ENCODE measurements at regions not wholly inside any gene's neighbourhood (a gene's known extent, or its start where the extent isn't known, plus 50 kb on each side); places are given as distances from the start of the nearest gene placed in this dataset.

GRCh38 chr12:100675432-100675831 lies 101.9 kb downstream of the GAS2L3 start:
- DNase-seq (no peak), ATAC-seq (no peak)
- no peaks in the 10 kb centered on the region for H3K9me3 Mint-ChIP-seq
- H3K4me1 Mint-ChIP-seq: no peaks in the 10 kb centered on the region
- no peak overlapping the region for H3K4me3 Mint-ChIP-seq
- H3K27ac Mint-ChIP-seq: no peak overlapping the region
- H3K27me3 Mint-ChIP-seq: peaks cover 45% of the 10 kb centered on the region

GRCh38 chr12:100681074-100681473 lies 107.6 kb downstream of the GAS2L3 start:
- Mint-ChIP-seq H3K4me1 (no peaks in the 10 kb centered on the region), H3K4me3 (no peak overlapping the region), H3K27me3 (peaks cover 17% of the 10 kb centered on the region), H3K9me3 (peaks cover 9 to 14% of the 10 kb centered on the region in 2 donors), H3K27ac (no peak overlapping the region)
- DNase-seq (no peak), ATAC-seq (no peak)

GRCh38 chr12:100682178-100682577 lies 108.7 kb downstream of the GAS2L3 start:
- no peak overlapping the region for H3K4me3 Mint-ChIP-seq
- H3K4me1 Mint-ChIP-seq: no peaks in the 10 kb centered on the region
- H3K27me3 Mint-ChIP-seq: peaks cover 10% of the 10 kb centered on the region
- ATAC-seq (no peak), DNase-seq (no peak)
- peaks cover 13 to 19% of the 10 kb centered on the region in 2 donors for H3K9me3 Mint-ChIP-seq
- H3K27ac Mint-ChIP-seq: no peak overlapping the region

- no peaks in the 10 kb centered on the region for H3K27me3 Mint-ChIP-seq
- ATAC-seq (no peak), DNase-seq (no peak)
- H3K9me3 Mint-ChIP-seq: peaks cover 13 to 19% of the 10 kb centered on the region in 2 donors
- no peaks in the 10 kb centered on the region for H3K4me1 Mint-ChIP-seq
- H3K4me3 Mint-ChIP-seq: no peak overlapping the region
- no peak overlapping the region for H3K27ac Mint-ChIP-seq
Measured at GRCh38 chr12:100687686-100688085, 106.9 kb upstream of the ANO4 start.

GRCh38 chr12:100688451-100688864 lies 106.1 kb upstream of the ANO4 start:
- no peaks in the 10 kb centered on the region for H3K4me1 Mint-ChIP-seq
- DNase-seq (no peak), ATAC-seq (no peak)
- H3K9me3 Mint-ChIP-seq: peaks cover 13 to 19% of the 10 kb centered on the region in 2 donors
- H3K27me3 Mint-ChIP-seq: no peaks in the 10 kb centered on the region
- H3K27ac Mint-ChIP-seq: no peak overlapping the region
- H3K4me3 Mint-ChIP-seq: no peak overlapping the region

GRCh38 chr12:100692502-100692901 lies 102.1 kb upstream of the ANO4 start:
- no peak overlapping the region for H3K4me3 Mint-ChIP-seq

GRCh38 chr12:100698518-100698917 lies 96.1 kb upstream of the ANO4 start:
- DNase-seq (no peak), ATAC-seq (no peak)
- Mint-ChIP-seq H3K9me3 (no peaks in the 10 kb centered on the region), H3K4me1 (no peaks in the 10 kb centered on the region), H3K27me3 (peaks cover 8% of the 10 kb centered on the region), H3K27ac (no peak overlapping the region), H3K4me3 (no peak overlapping the region)

More at GRCh38 chr12:100692502-100692901, 102.1 kb upstream of the ANO4 start:
- ATAC-seq (no peak), DNase-seq (no peak)
- H3K4me1 Mint-ChIP-seq: no peaks in the 10 kb centered on the region
- H3K27me3 Mint-ChIP-seq: no peaks in the 10 kb centered on the region
- no peak overlapping the region for H3K27ac Mint-ChIP-seq
- no peaks in the 10 kb centered on the region for H3K9me3 Mint-ChIP-seq

- no peak for DNase-seq
- Mint-ChIP-seq H3K4me1 (no peaks in the 10 kb centered on the region), H3K27me3 (peaks cover 8% of the 10 kb centered on the region), H3K9me3 (no peaks in the 10 kb centered on the region), H3K4me3 (no peak overlapping the region), H3K27ac (no peak overlapping the region)
- no peak for ATAC-seq
Measured at GRCh38 chr12:100699209-100699608, 95.4 kb upstream of the ANO4 start.

GRCh38 chr12:100703337-100703736 lies 91.2 kb upstream of the ANO4 start:
- DNase-seq (no peak), ATAC-seq (no peak)
- Mint-ChIP-seq H3K27me3 (peaks cover 12% of the 10 kb centered on the region), H3K9me3 (no peaks in the 10 kb centered on the region), H3K4me3 (no peak overlapping the region), H3K27ac (no peak overlapping the region), H3K4me1 (no peaks in the 10 kb centered on the region)

- DNase-seq (no peak), ATAC-seq (no peak)
- H3K27me3 Mint-ChIP-seq: peaks cover 7% of the 10 kb centered on the region
- H3K4me1 Mint-ChIP-seq: no peaks in the 10 kb centered on the region
- H3K4me3 Mint-ChIP-seq: no peak overlapping the region
- no peaks in the 10 kb centered on the region for H3K9me3 Mint-ChIP-seq
- no peak overlapping the region for H3K27ac Mint-ChIP-seq
Measured at GRCh38 chr12:100703868-100704267, 90.7 kb upstream of the ANO4 start.

GRCh38 chr12:100706033-100706432 lies 88.5 kb upstream of the ANO4 start:
- H3K9me3 Mint-ChIP-seq: no peaks in the 10 kb centered on the region
- H3K27me3 Mint-ChIP-seq: peaks cover 7% of the 10 kb centered on the region
- H3K4me3 Mint-ChIP-seq: no peak overlapping the region
- DNase-seq (no peak), ATAC-seq (no peak)
- H3K4me1 Mint-ChIP-seq: no peaks in the 10 kb centered on the region
- H3K27ac Mint-ChIP-seq: no peak overlapping the region

- ATAC-seq: no peak
- no peaks in the 10 kb centered on the region for H3K4me1 Mint-ChIP-seq
- no peak overlapping the region for H3K4me3 Mint-ChIP-seq
- H3K9me3 Mint-ChIP-seq: no peaks in the 10 kb centered on the region
- no peak for DNase-seq
- H3K27ac Mint-ChIP-seq: no peak overlapping the region
- H3K27me3 Mint-ChIP-seq: peaks cover 7% of the 10 kb centered on the region
Measured at GRCh38 chr12:100708591-100708990, 86.0 kb upstream of the ANO4 start.

- DNase-seq: no peak
- H3K27ac Mint-ChIP-seq: no peak overlapping the region
- no peak for ATAC-seq
- peaks cover 60% of the 10 kb centered on the region for H3K27me3 Mint-ChIP-seq
- no peaks in the 10 kb centered on the region for H3K9me3 Mint-ChIP-seq
- no peak overlapping the region for H3K4me3 Mint-ChIP-seq
- H3K4me1 Mint-ChIP-seq: no peaks in the 10 kb centered on the region
Measured at GRCh38 chr12:100715976-100716944, 78.3 kb upstream of the ANO4 start.

- Mint-ChIP-seq H3K27me3 (peaks cover 62% of the 10 kb centered on the region), H3K4me3 (no peak overlapping the region), H3K9me3 (no peaks in the 10 kb centered on the region), H3K27ac (no peak overlapping the region), H3K4me1 (no peaks in the 10 kb centered on the region)
- no peak for DNase-seq
- ATAC-seq: peak; percentile 16
Measured at GRCh38 chr12:100716945-100717732, 77.4 kb upstream of the ANO4 start.

GRCh38 chr12:100717733-100718067 lies 76.9 kb upstream of the ANO4 start:
- DNase-seq: no peak
- Mint-ChIP-seq H3K4me1 (no peaks in the 10 kb centered on the region), H3K27ac (no peak overlapping the region), H3K4me3 (no peak overlapping the region), H3K9me3 (no peaks in the 10 kb centered on the region), H3K27me3 (peaks cover 62% of the 10 kb centered on the region)
- no peak for ATAC-seq

- H3K27me3 Mint-ChIP-seq: peaks cover 62% of the 10 kb centered on the region
- H3K4me1 Mint-ChIP-seq: no peaks in the 10 kb centered on the region
- no peaks in the 10 kb centered on the region for H3K9me3 Mint-ChIP-seq
- ATAC-seq: no peak
- H3K27ac Mint-ChIP-seq: no peak overlapping the region
- DNase-seq: no peak
- no peak overlapping the region for H3K4me3 Mint-ChIP-seq
Measured at GRCh38 chr12:100718187-100718586, 76.4 kb upstream of the ANO4 start.

Measured in stimulated activated naive CD8-positive, alpha-beta T cell treated with anti-CD3 and anti-CD28 coated beads, Interleukin-15, amount 100 ng/mL, for 72 hours (primary cell).